ENCODE measurements at regions not wholly inside any gene's neighbourhood (a gene's known extent, or its start where the extent isn't known, plus 50 kb on each side); places are given as distances from the start of the nearest gene placed in this dataset.

- no peaks in the 10 kb centered on the region for H3K79me2 ChIP-seq (ENCODE audit: low read length)
- no peak for DNase-seq
- no peak overlapping the region for H3K4me2 ChIP-seq (ENCODE audit: low read depth, low read length)
- peaks cover 17% of the 10 kb centered on the region for H3K4me1 ChIP-seq (ENCODE audit: low read length)
- H3K27ac ChIP-seq (ENCODE audit: low read length), result no peak overlapping the region
- TF ChIP-seq EZH2 (optimal IDR thresholded peaks at IDR 0.05; ENCODE audit: low read depth, low read length) (no peak), EZH2phosphoT487 (IDR thresholded peaks at IDR 0.05; ENCODE audit: low read length) (no peak)
- TF ChIP-seq, protein P1, sequence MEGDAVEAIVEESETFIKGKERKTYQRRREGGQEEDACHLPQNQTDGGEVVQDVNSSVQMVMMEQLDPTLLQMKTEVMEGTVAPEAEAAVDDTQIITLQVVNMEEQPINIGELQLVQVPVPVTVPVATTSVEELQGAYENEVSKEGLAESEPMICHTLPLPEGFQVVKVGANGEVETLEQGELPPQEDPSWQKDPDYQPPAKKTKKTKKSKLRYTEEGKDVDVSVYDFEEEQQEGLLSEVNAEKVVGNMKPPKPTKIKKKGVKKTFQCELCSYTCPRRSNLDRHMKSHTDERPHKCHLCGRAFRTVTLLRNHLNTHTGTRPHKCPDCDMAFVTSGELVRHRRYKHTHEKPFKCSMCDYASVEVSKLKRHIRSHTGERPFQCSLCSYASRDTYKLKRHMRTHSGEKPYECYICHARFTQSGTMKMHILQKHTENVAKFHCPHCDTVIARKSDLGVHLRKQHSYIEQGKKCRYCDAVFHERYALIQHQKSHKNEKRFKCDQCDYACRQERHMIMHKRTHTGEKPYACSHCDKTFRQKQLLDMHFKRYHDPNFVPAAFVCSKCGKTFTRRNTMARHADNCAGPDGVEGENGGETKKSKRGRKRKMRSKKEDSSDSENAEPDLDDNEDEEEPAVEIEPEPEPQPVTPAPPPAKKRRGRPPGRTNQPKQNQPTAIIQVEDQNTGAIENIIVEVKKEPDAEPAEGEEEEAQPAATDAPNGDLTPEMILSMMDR (IDR thresholded peaks at IDR 0.05; ENCODE audit: low read length), result no peak
- H3K9me2 ChIP-seq (replicated peaks; ENCODE audit: insufficient read depth, low read length), result no peaks in the 10 kb centered on the region
- no peak overlapping the region for H3K4me3 ChIP-seq (ENCODE audit: low read length)
- no peaks in the 10 kb centered on the region for H3K27me3 ChIP-seq (replicated peaks; ENCODE audit: insufficient read depth, low read length)
- no peaks in the 10 kb centered on the region for H3K9me3 ChIP-seq (replicated peaks; ENCODE audit: insufficient read depth, low read length)
- H2AFZ ChIP-seq (ENCODE audit: low read length), result no peak overlapping the region
- H3F3A ChIP-seq (ENCODE audit: insufficient read depth, low read length), result no peaks in the 10 kb centered on the region
- H3K9ac ChIP-seq (ENCODE audit: low read length), result no peak overlapping the region
- no peaks in the 10 kb centered on the region for H4K20me1 ChIP-seq (ENCODE audit: insufficient read depth, low read length)
- H3K36me3 ChIP-seq (replicated peaks; ENCODE audit: insufficient read depth, low read length), result no peaks in the 10 kb centered on the region
These were observed 464.3 kb upstream of the DEPDC1 start for GRCh38 chr1:68961143-68961542.

DNA sequence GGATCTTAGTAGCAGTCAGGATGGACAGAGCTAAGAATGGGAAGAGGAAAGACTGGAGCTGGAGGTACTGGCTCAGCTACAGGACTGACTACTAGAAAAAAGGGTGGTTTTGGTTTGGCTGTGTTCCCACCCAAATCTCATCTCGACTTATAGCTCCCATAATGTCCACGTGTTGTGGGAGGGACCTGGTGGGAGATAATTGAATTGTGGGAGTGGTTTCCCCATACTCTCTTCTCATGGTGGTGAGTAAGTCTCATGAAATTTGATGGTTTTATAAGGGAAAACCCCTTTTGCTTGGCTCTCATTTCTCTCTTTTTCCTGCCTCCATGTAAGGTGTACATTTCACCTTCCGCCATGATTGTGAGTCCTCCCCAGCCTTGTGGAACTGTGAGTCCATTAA, 466.5 kb upstream of the DEPDC1 start:
- no peak overlapping the region for H3K4me2 ChIP-seq (ENCODE audit: low read depth, low read length)
- H3K36me3 ChIP-seq (replicated peaks; ENCODE audit: insufficient read depth, low read length), result no peaks in the 10 kb centered on the region
- TF ChIP-seq EZH2 (optimal IDR thresholded peaks at IDR 0.05; ENCODE audit: low read depth, low read length) (no peak), EZH2phosphoT487 (IDR thresholded peaks at IDR 0.05; ENCODE audit: low read length) (no peak)
- TF ChIP-seq, protein P1 (IDR thresholded peaks at IDR 0.05; ENCODE audit: low read length), result no peak
- peaks cover 16% of the 10 kb centered on the region for H3K4me1 ChIP-seq (ENCODE audit: low read length)
- no peak overlapping the region for H3K4me3 ChIP-seq (ENCODE audit: low read length)
- H4K20me1 ChIP-seq (ENCODE audit: insufficient read depth, low read length), result no peaks in the 10 kb centered on the region
- H3K79me2 ChIP-seq (ENCODE audit: low read length), result no peaks in the 10 kb centered on the region
- no peak overlapping the region for H3K27ac ChIP-seq (ENCODE audit: low read length)
- no peaks in the 10 kb centered on the region for H3F3A ChIP-seq (ENCODE audit: insufficient read depth, low read length)
- no peaks in the 10 kb centered on the region for H3K9me2 ChIP-seq (replicated peaks; ENCODE audit: insufficient read depth, low read length)
- no peaks in the 10 kb centered on the region for H3K9me3 ChIP-seq (replicated peaks; ENCODE audit: insufficient read depth, low read length)
- no peak for DNase-seq
- no peak overlapping the region for H2AFZ ChIP-seq (ENCODE audit: low read length)
- no peak overlapping the region for H3K9ac ChIP-seq (ENCODE audit: low read length)
- no peaks in the 10 kb centered on the region for H3K27me3 ChIP-seq (replicated peaks; ENCODE audit: insufficient read depth, low read length)

DNA sequence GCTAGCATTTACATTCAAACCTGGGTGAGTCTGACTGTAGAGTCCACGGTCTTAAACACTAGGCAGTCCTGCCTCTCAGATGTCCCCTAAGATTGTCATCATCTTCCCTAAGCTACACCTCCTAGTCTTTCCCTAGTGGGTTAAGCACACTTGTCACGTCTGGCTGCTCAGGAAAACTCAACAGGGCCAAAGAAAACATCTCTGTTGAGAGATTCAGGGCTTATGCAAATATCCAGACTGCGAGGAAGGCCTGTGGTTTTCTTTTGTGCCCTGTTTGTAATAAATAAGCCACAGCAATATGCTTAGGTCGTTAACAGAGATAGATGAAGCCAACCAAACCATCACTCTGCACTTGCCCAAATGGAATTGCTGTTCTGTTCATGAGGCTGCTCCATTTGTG, 472.6 kb upstream of the DEPDC1 start:
- Histone ChIP-seq H3K4me3 (ENCODE audit: low read length) (no peak overlapping the region), H3K4me2 (ENCODE audit: low read depth, low read length) (peak overlapping the region; percentile 69), H3K9ac (ENCODE audit: low read length) (no peak overlapping the region), H2AFZ (ENCODE audit: low read length) (peak overlapping the region; percentile 64), H4K20me1 (ENCODE audit: insufficient read depth, low read length) (no peaks in the 10 kb centered on the region), H3K9me3 (replicated peaks; ENCODE audit: insufficient read depth, low read length) (no peaks in the 10 kb centered on the region), H3F3A (ENCODE audit: insufficient read depth, low read length) (peaks cover 6% of the 10 kb centered on the region; the same call in 1 of the 2 replicates), H3K36me3 (replicated peaks; ENCODE audit: insufficient read depth, low read length) (no peaks in the 10 kb centered on the region), H3K4me1 (ENCODE audit: low read length) (peaks cover 56% of the 10 kb centered on the region), H3K79me2 (ENCODE audit: low read length) (no peaks in the 10 kb centered on the region), H3K9me2 (replicated peaks; ENCODE audit: insufficient read depth, low read length) (no peaks in the 10 kb centered on the region), H3K27ac (ENCODE audit: low read length) (peak overlapping the region; percentile 70; the same call in 1 of the 2 replicates), H3K27me3 (replicated peaks; ENCODE audit: insufficient read depth, low read length) (no peaks in the 10 kb centered on the region)
- peak; percentile 78 for DNase-seq
- TF ChIP-seq EZH2 (optimal IDR thresholded peaks at IDR 0.05; ENCODE audit: low read depth, low read length) (no peak), EZH2phosphoT487 (IDR thresholded peaks at IDR 0.05; ENCODE audit: low read length) (no peak)
- TF ChIP-seq, protein P1 (IDR thresholded peaks at IDR 0.05; ENCODE audit: low read length), result no peak

All from MM.1S (cell line).